Mesenchymal stem cell (in vitro differentiated cells and primary cell): ENCODE measurements at regions not wholly inside any gene's neighbourhood (a gene's known extent, or its start where the extent isn't known, plus 50 kb on each side); places are given as distances from the start of the nearest gene placed in this dataset.

Source experiments
- DNase-seq: peaks from one replicate; pipeline ENCODE4 v3.0.0-alpha.2; 2013
- H2AFZ ChIP-seq: one replicate; pipeline ENCODE4 v1.6.1; 2013; ENCODE audit warnings: low read depth, mild to moderate bottlenecking, control low read depth, inconsistent platforms, low read length, moderate library complexity
- H2AK5ac ChIP-seq: 2 replicates; pipeline ENCODE4 v1.6.1; 2013; ENCODE audit warnings: low read length, moderate library complexity, mild to moderate bottlenecking, inconsistent platforms; ENCODE audit not compliant: severe bottlenecking
- H2BK120ac ChIP-seq: one replicate; pipeline ENCODE4 v1.6.1; 2013; ENCODE audit warnings: low read depth, mild to moderate bottlenecking, inconsistent platforms, low read length, moderate library complexity
- H2BK12ac ChIP-seq, 2 experiments: one replicate each; pipeline ENCODE4 v1.6.1; 2013; ENCODE audit warnings: inconsistent platforms in 2 of 2, low read length in 2 of 2, mild to moderate bottlenecking in 2 of 2, moderate library complexity in 2 of 2, control low read depth in 1 of 2
- H2BK15ac ChIP-seq: one replicate; pipeline ENCODE4 v1.6.1; 2013; ENCODE audit warnings: mild to moderate bottlenecking, low read depth, inconsistent platforms; ENCODE audit not compliant: poor library complexity, severe bottlenecking
- H2BK5ac ChIP-seq: 2 replicates; pipeline ENCODE4 v1.6.1; 2013; ENCODE audit warnings: low read depth, mild to moderate bottlenecking, low read length, control low read depth, inconsistent platforms; ENCODE audit not compliant: poor library complexity, severe bottlenecking
- H3K14ac ChIP-seq, 2 experiments: one replicate each; pipeline ENCODE4 v1.6.1; 2013; ENCODE audit warnings: inconsistent platforms in 2 of 2, low read length in 2 of 2, control low read depth in 1 of 2, mild to moderate bottlenecking in 1 of 2, moderate library complexity in 1 of 2
- H3K18ac ChIP-seq, 2 experiments: one replicate each; pipeline ENCODE4 v1.6.1; 2013; ENCODE audit warnings: inconsistent platforms in 2 of 2, low read length in 2 of 2, control low read depth in 1 of 2, low read depth in 1 of 2, mild to moderate bottlenecking in 1 of 2
- H3K23ac ChIP-seq, 2 experiments: one replicate each; pipeline ENCODE4 v1.6.1; 2013; ENCODE audit warnings: inconsistent platforms in 2 of 2, low read length in 2 of 2, mild to moderate bottlenecking in 2 of 2, moderate library complexity in 2 of 2, control low read depth in 1 of 2
- H3K27ac ChIP-seq: 2 replicates; pipeline ENCODE4 v1.5.1; 2013; ENCODE audit warnings: mild to moderate bottlenecking, moderate library complexity, low read length, control low read depth, inconsistent platforms; ENCODE audit not compliant: poor library complexity, severe bottlenecking
- H3K27me3 ChIP-seq, 2 experiments: 2 replicates each; pipeline versions ENCODE4 v1.6.1 to v1.7.0; 2013; ENCODE audit warnings: low read length in 2 of 2, mild to moderate bottlenecking in 2 of 2, moderate library complexity in 2 of 2, control low read depth in 1 of 2, inconsistent platforms in 1 of 2; ENCODE audit not compliant: control insufficient read depth in 1 of 2, insufficient read depth in 1 of 2
- H3K36me3 ChIP-seq, 2 experiments: 2 replicates each; pipeline versions ENCODE4 v1.6.1 to v1.7.0; 2013; ENCODE audit warnings: low read length in 2 of 2, control low read depth in 1 of 2, inconsistent platforms in 1 of 2, low read depth in 1 of 2, mild to moderate bottlenecking in 1 of 2; ENCODE audit not compliant: insufficient read depth in 2 of 2, control insufficient read depth in 1 of 2
- H3K4ac ChIP-seq, 2 experiments: one replicate each; pipeline ENCODE4 v1.6.1; 2013; ENCODE audit warnings: inconsistent platforms in 2 of 2, low read length in 2 of 2, mild to moderate bottlenecking in 2 of 2, moderate library complexity in 2 of 2, control low read depth in 1 of 2, low read depth in 1 of 2
- H3K4me1 ChIP-seq: 2 replicates; pipeline ENCODE4 v1.6.1; 2013; ENCODE audit warnings: low read depth, low read length, control low read depth; ENCODE audit not compliant: control insufficient read depth, insufficient read depth
- H3K4me2 ChIP-seq: 2 replicates; pipeline ENCODE4 v1.6.1; 2013; ENCODE audit warnings: low read length, mild to moderate bottlenecking, inconsistent platforms; ENCODE audit not compliant: poor library complexity, severe bottlenecking
- H3K4me3 ChIP-seq, 2 experiments: 2 replicates each; pipeline versions ENCODE4 v1.5.1 to v1.7.0; 2013; ENCODE audit warnings: low read length in 2 of 2, mild to moderate bottlenecking in 2 of 2, control low read depth in 1 of 2, low read depth in 1 of 2; ENCODE audit not compliant: insufficient read depth in 1 of 2
- H3K79me1 ChIP-seq: replicated peaks from 2 replicates; pipeline ENCODE4 v1.6.1; 2013; ENCODE audit warnings: mild to moderate bottlenecking, control low read depth, low read length, inconsistent platforms; ENCODE audit not compliant: poor library complexity, severe bottlenecking
- H3K9ac ChIP-seq: 2 replicates; pipeline ENCODE4 v1.7.0; 2013; ENCODE audit warnings: mild to moderate bottlenecking, low read length, moderate library complexity
- H3K9me3 ChIP-seq: 2 replicates; pipeline ENCODE4 v1.7.0; 2013; ENCODE audit warnings: mild to moderate bottlenecking, low read length; ENCODE audit not compliant: control insufficient read depth
- H4K8ac ChIP-seq: one replicate; pipeline ENCODE4 v1.6.1; 2013; ENCODE audit warnings: inconsistent platforms, mild to moderate bottlenecking, low read length, moderate library complexity
- H4K91ac ChIP-seq: one replicate; pipeline ENCODE4 v1.6.1; 2013; ENCODE audit warnings: mild to moderate bottlenecking, low read length, inconsistent platforms
- WGBS: methylation state at CpG from one replicate; pipeline ENCODE4 v1.1.7; 2013; ENCODE audit warnings: mixed read lengths; 5-methylcytosine and 5-hydroxymethylcytosine counted together

DNA sequence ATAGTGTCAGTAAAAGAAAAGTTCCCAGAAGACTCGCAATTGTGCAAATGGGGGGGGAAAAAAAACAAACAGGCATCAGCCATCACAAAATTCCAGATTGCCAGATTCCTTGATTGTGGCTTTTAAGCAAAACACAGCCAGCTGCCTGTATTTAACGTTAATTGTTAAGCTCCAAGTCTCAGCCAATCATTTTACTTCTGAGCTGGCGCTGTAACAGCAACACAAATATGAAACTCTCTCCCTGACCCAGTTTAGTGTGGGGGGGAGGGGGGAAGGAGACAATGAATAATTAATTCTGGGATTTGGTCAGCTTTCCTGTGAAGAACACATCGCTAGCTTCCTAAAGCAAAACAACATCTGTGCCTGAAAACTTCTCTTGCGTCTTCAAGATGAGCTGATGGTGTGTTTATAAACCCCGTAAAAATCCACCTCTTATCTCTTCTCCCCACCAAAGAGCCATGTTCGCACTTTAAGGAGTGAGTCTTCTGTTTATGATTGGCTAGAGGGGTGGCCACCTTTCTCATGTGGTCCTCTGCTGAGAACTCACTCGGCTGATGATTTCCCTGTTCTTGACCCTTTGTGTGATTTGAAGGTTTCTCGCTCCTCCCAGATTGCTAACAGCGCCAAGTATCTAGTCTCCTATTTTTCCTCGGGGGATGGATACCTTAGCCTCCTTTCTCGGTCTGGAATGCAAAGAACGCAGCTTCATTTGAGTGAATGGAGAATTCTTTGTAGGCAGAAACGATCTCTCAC lies 160.2 kb upstream of the DAPK1 start:
- H3K4me3 ChIP-seq, result peak overlapping the region; percentile 48 to 74
- H3K9me3 ChIP-seq, result peaks cover 4% of the 10 kb centered on the region
- no peak overlapping the region for H2BK12ac ChIP-seq
- peak overlapping the region; percentile 78 for H3K9ac ChIP-seq
- no peaks in the 10 kb centered on the region for H3K36me3 ChIP-seq
- peaks cover 6% of the 10 kb centered on the region for H3K4me1 ChIP-seq
- H2AFZ ChIP-seq, result no peak overlapping the region
- H3K18ac ChIP-seq, result no peak overlapping the region
- WGBS, result 5% methylated on average over 10 of the region's 14 CpGs
- no peak overlapping the region for H4K8ac ChIP-seq
- DNase-seq, result peak; percentile 22
- peak overlapping the region; percentile 10 for H2BK5ac ChIP-seq
- no peak overlapping the region for H3K14ac ChIP-seq
- peak overlapping the region; percentile 88 for H3K27ac ChIP-seq
- no peak overlapping the region for H2BK15ac ChIP-seq
- no peak overlapping the region for H2AK5ac ChIP-seq
- no peak overlapping the region for H2BK120ac ChIP-seq
- H3K4me2 ChIP-seq, result peak overlapping the region; percentile 98
- no peaks in the 10 kb centered on the region for H3K27me3 ChIP-seq
- H4K91ac ChIP-seq, result no peak overlapping the region
- no peak overlapping the region for H3K23ac ChIP-seq
- no peaks in the 10 kb centered on the region for H3K79me1 ChIP-seq
- H3K4ac ChIP-seq, result no peak overlapping the region

DNA sequence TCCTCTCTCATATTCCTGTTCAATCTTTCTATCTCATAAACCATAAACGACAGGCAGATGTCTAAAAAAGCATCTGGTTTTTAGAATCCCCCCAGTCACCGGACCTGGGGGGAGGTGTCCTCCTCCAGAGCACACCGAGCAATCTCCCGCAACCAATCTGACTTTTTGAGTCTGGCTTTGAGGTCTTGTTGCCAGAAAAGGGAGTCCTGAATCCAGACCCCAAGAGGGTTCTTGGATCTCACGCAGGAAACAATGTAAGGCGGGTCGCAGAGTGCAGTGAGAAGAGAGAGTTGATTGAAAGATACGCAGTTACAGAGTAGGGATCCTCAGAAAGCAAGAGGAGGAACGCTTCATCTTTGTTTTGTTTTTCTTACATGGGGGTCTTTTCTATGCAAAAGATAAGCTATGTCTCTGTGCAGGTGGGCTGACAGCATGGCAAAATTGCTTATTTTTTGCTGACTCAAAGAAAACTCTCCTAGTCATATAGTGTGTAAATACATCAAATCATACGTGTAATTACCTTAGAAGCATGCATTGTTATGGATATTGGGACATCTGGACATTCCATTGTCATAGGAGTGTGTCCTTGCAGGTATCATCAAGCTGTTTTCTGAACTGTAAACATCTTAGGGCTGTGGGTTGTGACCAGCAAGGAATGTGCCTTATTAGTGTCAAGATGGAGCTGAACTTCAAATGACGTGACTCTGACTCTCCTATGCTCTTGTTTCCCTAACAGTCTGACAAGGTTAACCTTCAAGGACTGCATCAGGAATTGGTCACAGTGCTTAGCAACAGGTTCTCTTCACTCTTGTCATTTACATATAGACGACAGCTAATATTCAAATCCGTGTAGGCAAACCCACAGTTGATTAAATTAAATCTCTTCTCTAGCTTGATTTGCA lies 159.3 kb upstream of the DAPK1 start:
- no peak overlapping the region for H3K4me3 ChIP-seq
- H2BK120ac ChIP-seq, result no peak overlapping the region
- H2BK12ac ChIP-seq, result no peak overlapping the region
- H3K4ac ChIP-seq, result no peak overlapping the region
- no peak overlapping the region for H3K4me2 ChIP-seq
- no peaks in the 10 kb centered on the region for H3K27me3 ChIP-seq
- no peak overlapping the region for H2AFZ ChIP-seq
- WGBS, result 40% methylated on average over 11 of the region's 13 CpGs
- H3K23ac ChIP-seq, result no peak overlapping the region
- no peaks in the 10 kb centered on the region for H3K36me3 ChIP-seq
- peaks cover 4% of the 10 kb centered on the region for H3K9me3 ChIP-seq
- no peak overlapping the region for H4K91ac ChIP-seq
- peaks cover 11% of the 10 kb centered on the region for H3K4me1 ChIP-seq
- H3K18ac ChIP-seq, result no peak overlapping the region
- H2AK5ac ChIP-seq, result peak overlapping the region; percentile 36
- no peak overlapping the region for H3K14ac ChIP-seq
- H3K9ac ChIP-seq, result peak overlapping the region; percentile 78
- no peak for DNase-seq
- no peak overlapping the region for H4K8ac ChIP-seq
- H3K27ac ChIP-seq, result peak overlapping the region; percentile 88
- no peaks in the 10 kb centered on the region for H3K79me1 ChIP-seq
- no peak overlapping the region for H2BK15ac ChIP-seq
- peak overlapping the region; percentile 67 for H2BK5ac ChIP-seq

DNA sequence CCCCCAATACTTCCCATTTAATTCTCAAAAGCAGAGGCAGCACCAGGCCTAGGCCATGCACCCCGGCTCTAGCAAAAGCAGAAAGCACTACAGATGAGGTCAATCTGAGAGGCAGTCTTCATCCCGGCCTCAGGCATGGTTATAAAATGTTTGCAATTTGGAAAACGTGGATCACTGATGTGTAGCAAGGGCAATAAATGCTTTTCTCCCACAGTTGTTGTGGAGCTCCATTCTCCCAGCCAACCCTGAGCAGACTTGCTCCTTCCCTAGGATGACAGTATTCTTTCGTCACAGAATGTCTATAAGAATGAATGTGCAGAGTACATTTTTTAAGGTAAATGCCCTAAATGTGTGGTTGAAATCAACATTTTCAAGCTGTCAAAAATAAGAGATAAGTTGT lies 157.3 kb upstream of the DAPK1 start:
- no peak for DNase-seq
- 79% methylated on average over 4 of the region's 4 CpGs for WGBS
- Histone ChIP-seq H3K79me1 (no peaks in the 10 kb centered on the region), H2AK5ac (no peak overlapping the region), H3K4me3 (no peak overlapping the region), H2BK15ac (no peak overlapping the region), H3K23ac (no peak overlapping the region), H3K4me1 (peaks cover 19% of the 10 kb centered on the region), H3K27me3 (no peaks in the 10 kb centered on the region), H3K36me3 (no peaks in the 10 kb centered on the region), H4K8ac (no peak overlapping the region), H3K4me2 (no peak overlapping the region), H4K91ac (no peak overlapping the region), H2AFZ (no peak overlapping the region), H3K27ac (no peak overlapping the region), H2BK5ac (no peak overlapping the region), H3K4ac (no peak overlapping the region), H2BK12ac (no peak overlapping the region), H2BK120ac (no peak overlapping the region), H3K18ac (no peak overlapping the region), H3K14ac (no peak overlapping the region), H3K9ac (no peak overlapping the region), H3K9me3 (peaks cover 4% of the 10 kb centered on the region)

DNA sequence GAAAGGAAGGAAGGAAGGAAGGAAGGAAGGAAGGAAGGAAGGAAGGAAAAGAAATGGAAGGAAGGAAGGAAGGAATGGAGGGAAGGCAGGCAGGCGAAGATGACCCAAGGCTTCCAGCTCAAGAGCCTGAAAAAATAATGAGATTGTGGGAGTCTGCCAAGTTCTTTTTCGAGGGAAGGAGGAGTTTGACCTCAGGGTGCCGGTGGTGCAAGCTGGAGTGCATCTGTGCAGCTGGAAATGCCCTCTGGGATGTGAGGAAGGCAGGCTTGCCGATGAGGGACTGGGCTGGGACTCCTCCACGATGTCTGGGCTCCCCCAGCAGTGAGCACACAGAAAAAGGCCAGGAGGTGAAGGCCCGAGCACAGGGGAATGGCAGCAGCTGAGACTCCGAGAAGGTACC lies 154.9 kb upstream of the DAPK1 start:
- no peak overlapping the region for H2BK120ac ChIP-seq
- H4K8ac ChIP-seq, result no peak overlapping the region
- no peaks in the 10 kb centered on the region for H3K79me1 ChIP-seq
- peaks cover 17% of the 10 kb centered on the region for H3K4me1 ChIP-seq
- H3K9me3 ChIP-seq, result peaks cover 4% of the 10 kb centered on the region
- no peak overlapping the region for H2BK5ac ChIP-seq
- no peak overlapping the region for H3K4me3 ChIP-seq
- no peaks in the 10 kb centered on the region for H3K27me3 ChIP-seq
- H2BK15ac ChIP-seq, result no peak overlapping the region
- H2BK12ac ChIP-seq, result no peak overlapping the region
- H3K9ac ChIP-seq, result no peak overlapping the region
- H3K23ac ChIP-seq, result no peak overlapping the region
- H4K91ac ChIP-seq, result no peak overlapping the region
- no peak overlapping the region for H3K27ac ChIP-seq
- H3K36me3 ChIP-seq, result no peaks in the 10 kb centered on the region
- no peak overlapping the region for H3K4me2 ChIP-seq
- no peak overlapping the region for H3K14ac ChIP-seq
- no peak for DNase-seq
- H3K18ac ChIP-seq, result no peak overlapping the region
- H3K4ac ChIP-seq, result no peak overlapping the region
- 71% methylated on average over 7 of the region's 7 CpGs for WGBS
- H2AK5ac ChIP-seq, result peak overlapping the region; percentile 40
- H2AFZ ChIP-seq, result no peak overlapping the region
